ENCODE measurements at regions not wholly inside any gene's neighbourhood (a gene's known extent, or its start where the extent isn't known, plus 50 kb on each side); places are given as distances from the start of the nearest gene placed in this dataset.

- no peak for TF ChIP-seq CTCF (IDR thresholded peaks at IDR 0.05; ENCODE audit: low read depth, low read length)
- no peaks in the 10 kb centered on the region for H3K27me3 ChIP-seq
- DNase-seq = no peak
- no peaks in the 10 kb centered on the region for H3K36me3 ChIP-seq
- no peaks in the 10 kb centered on the region for H3K9me3 ChIP-seq
- H3K4me1 ChIP-seq = no peaks in the 10 kb centered on the region
- no peak overlapping the region for H3K4me3 ChIP-seq (ENCODE audit: low read depth, low read length)
These were observed 359.9 kb downstream of the OSR1 start for GRCh38 chr2:18998491-18998890.

DNA sequence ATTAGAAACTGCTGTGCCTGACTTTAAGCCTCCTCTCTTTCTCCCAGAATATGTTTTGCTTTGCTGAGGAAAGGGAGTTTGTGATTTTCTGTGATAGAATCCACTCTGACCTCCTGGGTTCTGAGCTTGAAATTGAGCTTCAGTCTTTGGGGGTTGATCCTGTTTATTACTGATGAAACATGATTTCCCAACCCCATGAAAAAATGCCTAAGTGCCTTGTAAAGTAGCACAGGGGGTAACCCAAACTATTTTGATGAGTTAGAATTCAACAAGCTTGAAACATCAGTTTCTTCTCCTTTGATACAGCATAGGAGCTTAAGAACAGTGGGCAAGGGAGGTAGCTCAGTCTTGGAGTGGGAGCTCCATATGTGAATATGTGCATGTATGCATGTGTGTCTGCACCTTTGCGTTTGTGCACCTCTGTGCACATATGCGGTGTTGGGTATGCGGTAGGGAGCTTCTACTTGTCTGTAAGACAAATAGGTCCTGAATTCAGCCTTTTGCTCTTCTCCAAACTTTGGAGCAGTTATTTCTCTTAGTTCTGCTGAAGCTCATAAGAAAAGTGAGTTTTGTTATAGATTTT lies 364.6 kb downstream of the OSR1 start:
- Histone ChIP-seq H3K9me3 (no peaks in the 10 kb centered on the region), H3K4me3 (ENCODE audit: low read depth, low read length) (no peak overlapping the region), H3K36me3 (no peaks in the 10 kb centered on the region), H3K4me1 (no peaks in the 10 kb centered on the region), H3K27me3 (no peaks in the 10 kb centered on the region)
- no peak for DNase-seq
- TF ChIP-seq CTCF (IDR thresholded peaks at IDR 0.05; ENCODE audit: low read depth, low read length) = no peak

GRCh38 chr2:18991177-18992168 lies 366.9 kb downstream of the OSR1 start:
- DNase-seq = no peak
- H3K4me3 ChIP-seq (ENCODE audit: low read depth, low read length) = no peak overlapping the region

GRCh38 chr2:18988631-18989232 lies 369.7 kb downstream of the OSR1 start:
- no peaks in the 10 kb centered on the region for H3K4me1 ChIP-seq
- no peaks in the 10 kb centered on the region for H3K36me3 ChIP-seq
- TF ChIP-seq CTCF (IDR thresholded peaks at IDR 0.05; ENCODE audit: low read depth, low read length) = no peak
- DNase-seq = no peak
- no peaks in the 10 kb centered on the region for H3K27me3 ChIP-seq
- no peaks in the 10 kb centered on the region for H3K9me3 ChIP-seq
- H3K4me3 ChIP-seq (ENCODE audit: low read depth, low read length) = no peak overlapping the region

More at GRCh38 chr2:18991177-18992168, 366.9 kb downstream of the OSR1 start:
- Histone ChIP-seq H3K9me3 (no peaks in the 10 kb centered on the region), H3K36me3 (no peaks in the 10 kb centered on the region), H3K4me1 (no peaks in the 10 kb centered on the region), H3K27me3 (no peaks in the 10 kb centered on the region)
- no peak for TF ChIP-seq CTCF (IDR thresholded peaks at IDR 0.05; ENCODE audit: low read depth, low read length)

GRCh38 chr2:18987592-18988073 lies 370.8 kb downstream of the OSR1 start:
- TF ChIP-seq CTCF (IDR thresholded peaks at IDR 0.05; ENCODE audit: low read depth, low read length) = no peak
- Histone ChIP-seq H3K9me3 (no peaks in the 10 kb centered on the region), H3K4me3 (ENCODE audit: low read depth, low read length) (no peak overlapping the region), H3K27me3 (no peaks in the 10 kb centered on the region), H3K36me3 (no peaks in the 10 kb centered on the region), H3K4me1 (no peaks in the 10 kb centered on the region)
- peak; percentile 7 for DNase-seq

All from BE2C (cell line).